Stromal cell of bone marrow (primary cell): ENCODE measurements at regions not wholly inside any gene's neighbourhood (a gene's known extent, or its start where the extent isn't known, plus 50 kb on each side); places are given as distances from the start of the nearest gene placed in this dataset.
A peak's percentile ranks its signal among the peaks of the same experiment; 100 is the strongest.
"Not testable (repeated sequence)": the region's sequence is repeated elsewhere in the genome, so short reads cannot be mapped to it uniquely, and the experiment has no call there.

Experiments used
- DNase-seq: peaks from one replicate; pipeline ENCODE4 v3.0.0-alpha.2; 2012; ENCODE audit warnings: low read depth

DNA sequence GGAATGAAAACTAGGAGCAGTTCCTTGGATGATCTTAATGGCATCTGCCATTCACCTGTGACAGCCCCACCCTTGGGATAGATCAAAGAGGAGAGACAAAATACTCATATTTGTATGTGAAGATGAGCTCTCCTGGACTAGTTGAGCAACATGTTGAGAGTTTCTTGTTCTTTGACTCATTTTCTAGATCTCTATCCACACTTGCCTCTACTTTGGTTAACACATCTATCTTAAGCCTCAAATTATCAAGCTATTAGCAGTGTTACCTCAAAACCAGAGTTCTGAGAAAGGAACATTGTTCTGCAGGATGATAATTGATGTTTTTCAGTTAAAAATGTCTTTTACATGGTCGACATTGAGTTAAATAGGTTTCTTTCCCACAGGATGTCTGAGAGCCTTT, 94.2 kb upstream of the TEX13D start:
- DNase-seq, result no peak

DNA sequence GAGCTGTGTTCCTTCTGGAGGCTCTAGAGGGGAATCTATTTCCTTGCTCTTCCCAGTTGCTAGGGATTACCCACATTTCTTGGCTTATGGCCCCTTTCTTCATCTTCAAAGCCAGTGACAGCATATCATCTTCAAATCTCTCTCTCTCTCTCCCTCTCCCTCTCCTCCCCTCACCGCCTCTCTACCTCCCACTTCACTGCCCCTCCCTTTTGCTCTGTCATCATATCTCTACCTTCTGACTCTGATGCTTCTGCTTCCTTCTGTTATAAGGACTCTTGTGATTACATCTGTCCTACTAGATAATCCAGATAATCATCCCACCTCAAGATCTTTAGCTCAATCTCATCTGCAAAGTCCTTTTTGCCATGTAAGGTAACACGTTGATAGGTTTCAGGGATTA, 93.1 kb upstream of the TEX13D start:
- no peak for DNase-seq

DNA sequence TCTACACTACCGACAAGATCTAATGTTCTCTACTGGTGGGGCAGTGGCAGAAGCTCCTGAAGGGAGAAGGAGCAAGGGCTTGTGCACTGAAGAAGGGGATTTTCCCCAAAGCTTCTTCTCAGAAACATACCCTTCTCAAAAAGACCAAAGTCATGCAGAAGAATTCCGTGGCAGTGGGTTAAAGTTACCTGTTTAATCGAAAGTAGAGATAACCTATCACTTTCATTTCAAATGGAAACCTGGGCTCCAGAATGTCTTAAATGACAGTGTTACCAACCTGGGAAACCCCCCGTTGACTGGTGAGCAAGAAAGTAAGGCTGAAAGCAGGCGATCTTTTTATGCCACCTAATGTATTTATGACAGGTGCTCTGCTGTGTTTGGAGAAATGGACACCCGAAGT, 92.5 kb upstream of the TEX13D start:
- DNase-seq, result no peak

DNA sequence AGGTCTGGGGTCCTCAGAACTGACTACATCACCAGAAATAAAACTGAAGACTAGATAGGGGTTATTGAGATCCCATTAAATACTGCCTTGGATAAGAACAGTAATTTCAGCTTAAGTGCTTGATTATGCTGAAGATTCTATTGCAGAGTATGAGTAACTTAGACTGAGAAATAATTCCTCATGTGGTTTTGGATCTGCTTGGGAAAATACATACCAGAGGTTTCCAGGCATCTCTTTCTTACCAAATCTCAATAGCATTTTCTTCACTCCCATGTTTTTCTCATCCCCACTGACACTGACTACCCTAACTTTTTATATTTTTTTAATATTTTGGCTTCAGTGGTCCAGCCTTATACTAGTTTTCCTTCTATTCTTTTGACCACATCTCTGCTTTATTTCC, 92.0 kb upstream of the TEX13D start:
- DNase-seq, result no peak

DNA sequence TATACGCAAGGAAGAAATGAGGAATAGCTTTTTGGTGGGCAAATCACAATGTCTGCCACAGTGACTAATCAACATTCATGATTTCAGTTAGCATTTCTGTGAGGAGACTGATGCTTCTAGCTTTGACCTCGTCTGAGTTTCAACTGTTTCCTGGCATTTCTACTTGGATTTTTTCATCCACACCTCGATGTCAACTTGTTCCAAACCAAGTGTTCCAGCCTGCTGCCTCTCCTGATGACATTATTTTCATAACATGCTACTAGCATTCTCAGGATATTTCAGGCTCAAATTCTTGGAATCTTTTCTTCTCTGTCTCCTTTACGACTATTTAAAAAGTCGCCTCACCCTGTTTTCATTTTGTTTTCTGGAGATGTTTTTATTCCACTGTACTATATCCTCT, 90.3 kb upstream of the TEX13D start:
- no peak for DNase-seq

DNA sequence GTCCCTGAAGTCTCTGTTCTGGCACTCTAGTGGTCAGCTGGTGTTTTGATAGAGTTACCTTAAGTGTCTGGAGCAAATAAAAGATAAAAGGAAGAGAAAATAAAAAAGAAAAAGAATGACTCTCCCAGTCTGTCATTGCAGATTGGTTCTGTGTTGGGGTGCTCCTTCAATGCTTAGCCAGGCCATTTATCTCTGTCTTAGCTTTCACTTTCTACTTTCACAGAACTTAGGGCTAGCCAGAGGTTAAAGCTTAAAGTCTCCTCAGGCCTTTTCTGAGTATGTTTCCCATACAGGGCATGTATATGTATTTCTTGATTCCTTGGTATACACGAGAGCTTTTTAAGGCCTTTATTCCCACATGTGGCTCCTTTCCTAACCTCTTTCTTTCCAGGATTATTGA, 83.1 kb upstream of the TEX13D start:
- no peak for DNase-seq

DNA sequence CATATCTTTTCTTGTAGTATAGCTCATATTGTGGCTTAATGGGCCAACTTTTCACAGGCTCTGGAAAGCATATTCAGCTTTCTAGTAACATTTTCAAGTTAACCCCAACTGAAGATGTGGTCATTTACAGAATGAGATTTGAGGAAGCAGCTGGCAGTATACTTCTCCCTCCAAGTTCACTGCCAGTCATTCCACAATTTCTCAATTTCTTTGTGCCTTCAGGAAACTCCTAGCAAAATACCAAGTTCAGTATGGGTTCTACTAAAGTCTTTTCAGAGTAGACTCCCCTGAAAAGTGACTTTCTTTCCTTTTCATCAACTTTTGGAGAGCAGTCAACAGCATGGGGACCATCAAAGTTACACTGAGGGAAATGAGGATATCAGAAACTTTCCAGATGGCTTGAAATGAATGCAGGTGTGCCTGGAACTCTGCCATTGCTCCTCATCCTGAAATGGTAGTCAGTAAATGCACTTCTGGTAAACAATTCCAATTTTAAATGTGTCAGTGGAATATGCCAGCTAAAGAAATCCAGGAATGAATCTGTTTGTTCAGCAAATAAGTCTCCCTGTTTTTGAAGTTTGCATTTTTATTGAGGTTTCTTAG, 81.5 kb upstream of the TEX13D start:
- DNase-seq, result no peak

DNA sequence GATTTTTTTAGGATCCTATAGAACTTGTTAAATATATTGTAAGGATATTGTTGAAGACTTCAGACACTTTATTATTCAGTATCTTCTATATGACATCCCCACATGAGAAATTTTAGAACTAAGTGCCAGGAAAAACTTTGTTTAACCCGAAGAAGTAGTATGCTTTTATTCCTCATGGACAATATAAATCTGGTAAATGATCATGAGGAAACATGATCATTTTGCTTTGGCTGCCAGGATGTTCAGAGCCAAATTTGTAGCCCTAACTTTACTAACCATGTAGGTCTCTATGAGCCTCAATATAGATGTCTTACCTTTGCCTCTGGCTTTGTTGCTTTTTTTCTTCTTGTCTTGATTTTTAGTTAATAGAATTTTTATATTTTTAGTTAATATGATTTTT, 77.8 kb upstream of the TEX13D start:
- no peak for DNase-seq

DNA sequence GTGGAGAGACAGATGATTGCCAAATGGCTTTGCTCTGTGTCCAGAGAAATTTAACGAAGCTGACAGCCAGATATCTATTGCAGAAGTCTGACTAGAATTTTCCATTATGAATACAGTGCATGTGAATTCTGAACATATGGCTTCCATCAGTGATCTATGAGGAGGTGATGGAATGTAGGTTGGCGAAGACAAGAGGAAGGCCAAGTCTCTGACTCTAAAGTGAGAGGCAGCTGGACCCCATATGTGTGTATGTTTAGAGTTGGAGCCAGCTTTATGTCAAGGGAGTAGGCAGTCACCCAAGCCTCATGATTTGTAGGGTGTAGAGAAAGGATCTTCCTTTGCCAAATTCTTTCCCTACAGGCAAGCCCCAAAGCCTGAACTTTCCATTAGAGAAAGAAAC, 76.2 kb upstream of the TEX13D start:
- DNase-seq, result no peak

DNA sequence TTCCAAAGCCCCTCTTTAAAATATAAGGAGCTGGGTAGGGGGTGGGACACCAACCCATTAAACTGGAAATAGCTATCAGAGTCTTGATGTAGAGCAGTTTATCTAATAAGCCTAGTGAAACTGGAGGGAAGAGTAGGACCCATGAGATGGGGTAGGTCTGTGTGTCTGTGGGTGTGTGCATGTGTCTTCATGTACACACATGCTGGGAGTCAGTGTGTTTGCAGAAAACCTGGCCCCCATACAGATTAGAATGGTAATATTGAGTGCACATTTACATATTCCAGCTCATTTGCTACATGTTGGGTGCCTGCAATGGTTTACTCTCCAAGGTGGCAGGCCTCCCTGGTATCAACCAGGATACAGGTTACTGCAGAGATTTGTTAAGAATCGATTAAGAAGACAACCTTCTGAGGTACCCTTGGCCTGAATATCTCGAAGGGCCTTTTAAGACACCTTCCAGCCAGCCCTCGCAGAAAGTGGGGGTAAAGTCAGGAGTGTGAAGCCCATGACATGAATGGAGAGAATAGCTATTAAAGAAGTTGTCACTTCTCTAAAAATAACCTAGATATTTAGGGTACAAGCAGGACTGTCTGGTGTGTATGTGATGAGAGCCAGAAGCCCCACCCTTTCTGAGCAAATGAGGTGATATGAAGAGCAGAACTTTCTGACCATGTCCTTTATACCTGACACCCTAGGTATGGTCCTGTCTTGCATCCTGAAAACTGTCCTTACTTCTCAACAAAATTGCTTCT, 75.7 kb upstream of the TEX13D start:
- DNase-seq, result no peak

DNA sequence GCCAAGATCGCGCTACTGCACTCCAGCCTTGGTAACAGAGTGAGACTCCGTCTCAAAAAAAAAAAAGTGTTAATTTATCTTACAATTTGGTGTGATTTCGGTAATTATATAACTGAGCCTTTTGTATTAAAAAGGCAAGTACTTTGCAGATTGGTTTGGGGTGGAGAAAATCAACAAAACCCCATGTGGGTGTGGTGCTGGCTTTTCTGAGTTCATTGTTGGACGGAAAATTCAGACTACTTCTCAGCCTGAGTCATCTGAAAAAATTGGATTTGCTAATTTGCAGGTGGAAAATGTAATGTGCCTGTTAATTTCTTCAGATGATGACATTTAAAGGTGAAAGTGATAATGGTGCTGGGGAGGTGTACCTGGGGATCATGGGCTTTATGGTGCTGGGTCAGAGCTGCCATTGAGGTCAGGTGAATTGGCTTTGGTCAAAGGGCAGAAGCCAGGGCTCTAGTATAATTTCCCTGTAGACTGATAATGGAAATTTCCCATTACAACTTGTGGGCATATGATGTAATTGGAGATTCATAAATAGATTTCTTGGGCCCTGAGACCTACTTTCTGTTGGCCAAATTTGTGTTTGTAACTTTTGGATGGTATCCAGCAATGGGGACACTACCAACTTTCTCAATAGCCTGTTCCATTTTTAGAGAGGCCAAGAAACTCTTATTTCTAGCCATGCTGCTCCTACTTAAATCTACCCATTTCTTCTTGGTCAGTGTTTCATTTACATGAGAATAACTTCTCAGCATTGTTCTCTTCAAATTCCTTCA, 74.3 kb upstream of the TEX13D start:
- DNase-seq, result no peak

DNA sequence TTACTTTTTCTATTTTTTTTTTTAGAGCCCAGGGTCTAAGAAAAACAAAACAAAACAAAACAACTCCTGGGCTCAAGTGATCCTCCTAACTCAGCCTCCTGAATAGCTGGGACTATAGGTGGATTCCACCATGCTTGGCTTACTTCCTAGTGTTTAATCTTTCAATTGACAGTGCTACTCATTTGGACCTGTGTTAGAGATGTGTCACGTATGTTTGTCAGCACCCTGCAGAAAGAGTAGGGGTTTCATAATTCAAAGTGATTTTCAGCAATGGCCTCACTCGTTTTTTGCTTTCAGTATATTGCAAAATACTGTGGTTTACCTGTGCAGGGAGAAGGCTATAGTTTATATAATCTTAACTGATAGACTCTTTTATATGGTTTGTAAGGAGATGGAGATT, 71.6 kb upstream of the TEX13D start:
- DNase-seq, result no peak

DNA sequence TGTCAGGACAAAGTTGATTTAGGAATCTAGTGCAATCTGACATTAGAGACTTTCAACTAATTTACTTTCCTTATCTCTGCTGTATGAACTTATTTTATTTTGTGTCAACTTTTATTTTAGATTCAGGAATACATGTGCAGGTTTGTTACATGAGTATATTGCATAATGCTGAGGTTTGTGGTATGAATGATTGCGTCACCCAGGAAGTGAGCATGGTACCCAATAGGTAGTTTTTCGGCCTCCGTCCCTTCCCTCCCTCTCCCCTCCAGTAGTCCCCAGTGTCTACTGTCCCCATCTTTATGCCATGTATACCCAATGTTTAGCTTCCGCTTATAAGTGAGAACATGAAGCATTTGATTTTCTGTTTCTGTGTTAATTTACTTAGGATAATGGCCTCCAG, 68.7 kb upstream of the TEX13D start:
- no peak for DNase-seq

DNA sequence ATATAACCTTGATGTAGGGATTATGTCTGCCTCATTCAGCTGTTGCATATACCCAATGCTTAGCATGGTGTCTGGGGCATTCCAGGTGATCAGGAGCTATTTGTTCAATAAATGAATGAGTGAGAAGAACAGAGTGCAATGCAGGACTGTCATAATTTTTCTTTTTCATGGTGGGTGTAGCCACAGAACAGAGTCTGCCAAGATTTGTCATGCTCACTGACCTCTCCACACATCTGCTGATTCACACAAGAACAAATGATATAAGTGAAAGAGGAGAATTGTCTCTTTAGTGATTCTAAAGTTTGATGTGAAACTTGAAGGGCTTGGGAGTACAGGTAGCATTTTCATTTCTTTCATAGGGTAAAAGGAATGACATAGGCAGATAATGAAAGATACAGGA, 64.4 kb upstream of the TEX13D start:
- DNase-seq, result no peak

DNA sequence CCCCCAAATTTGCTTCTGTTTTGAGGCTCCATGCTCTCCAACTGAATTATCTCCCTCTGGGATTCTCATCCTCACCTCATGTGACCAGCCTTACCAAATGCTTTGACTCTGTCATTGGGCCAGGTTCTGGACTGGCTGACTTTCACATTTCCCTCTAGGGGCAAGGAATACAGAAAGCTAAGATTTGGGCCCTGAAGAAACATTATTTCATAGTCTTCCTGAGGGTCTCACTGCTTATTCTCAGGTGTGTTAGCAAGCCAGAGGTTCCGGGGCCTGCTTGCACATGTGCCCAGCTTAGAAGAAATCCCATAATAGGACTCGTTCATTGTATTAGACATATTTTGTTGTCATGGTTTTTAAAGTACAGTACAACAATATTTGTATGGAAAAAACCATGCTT, 62.6 kb upstream of the TEX13D start:
- DNase-seq, result no peak

DNA sequence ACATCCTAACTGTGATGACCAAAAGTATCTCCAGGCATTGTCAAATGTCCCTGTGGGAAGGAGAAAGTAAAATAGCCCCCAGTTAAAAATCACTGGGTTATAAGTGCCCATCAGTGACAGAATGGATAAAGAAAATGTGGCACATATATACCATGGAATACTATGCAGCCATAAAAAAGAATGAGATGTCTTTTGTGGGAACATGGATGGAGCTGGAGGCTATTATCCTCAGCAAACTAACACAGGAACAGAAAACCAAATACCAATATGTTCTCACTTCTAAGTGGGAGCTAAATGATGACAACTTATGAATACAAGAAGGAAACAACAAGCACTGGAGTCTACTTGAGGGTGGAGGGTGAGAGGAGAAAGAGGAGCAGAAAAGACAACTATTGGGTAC, 60.9 kb upstream of the TEX13D start:
- DNase-seq, result not testable (repeated sequence)

DNA sequence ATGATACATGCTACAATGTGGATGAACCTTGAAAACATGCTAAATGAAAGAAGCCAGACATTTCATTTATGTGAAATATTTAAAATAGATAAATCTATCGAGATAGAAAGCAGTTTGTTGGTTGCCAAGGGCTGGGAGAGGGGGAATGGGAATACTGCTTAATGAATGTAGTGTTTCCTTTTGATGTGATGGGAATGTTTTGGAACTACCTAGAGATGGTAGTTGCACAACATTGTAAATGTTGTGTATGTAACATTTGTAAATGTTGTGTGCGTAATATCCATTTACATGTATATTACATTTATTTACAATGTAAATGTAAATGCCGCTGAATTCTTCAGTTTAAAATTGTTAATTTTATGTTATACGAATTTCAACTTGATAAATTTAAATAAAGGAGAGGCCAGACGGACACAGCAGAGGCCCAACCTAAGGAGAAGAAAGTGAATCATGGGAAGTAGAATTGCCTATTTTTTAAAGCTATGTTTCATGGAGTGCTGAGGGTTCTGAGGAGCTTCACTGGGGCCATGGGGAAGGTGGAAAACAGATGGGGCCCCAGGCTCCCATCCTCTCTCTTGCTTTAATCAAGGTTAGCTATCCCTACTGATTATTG, 60.0 kb upstream of the TEX13D start:
- DNase-seq, result no peak

DNA sequence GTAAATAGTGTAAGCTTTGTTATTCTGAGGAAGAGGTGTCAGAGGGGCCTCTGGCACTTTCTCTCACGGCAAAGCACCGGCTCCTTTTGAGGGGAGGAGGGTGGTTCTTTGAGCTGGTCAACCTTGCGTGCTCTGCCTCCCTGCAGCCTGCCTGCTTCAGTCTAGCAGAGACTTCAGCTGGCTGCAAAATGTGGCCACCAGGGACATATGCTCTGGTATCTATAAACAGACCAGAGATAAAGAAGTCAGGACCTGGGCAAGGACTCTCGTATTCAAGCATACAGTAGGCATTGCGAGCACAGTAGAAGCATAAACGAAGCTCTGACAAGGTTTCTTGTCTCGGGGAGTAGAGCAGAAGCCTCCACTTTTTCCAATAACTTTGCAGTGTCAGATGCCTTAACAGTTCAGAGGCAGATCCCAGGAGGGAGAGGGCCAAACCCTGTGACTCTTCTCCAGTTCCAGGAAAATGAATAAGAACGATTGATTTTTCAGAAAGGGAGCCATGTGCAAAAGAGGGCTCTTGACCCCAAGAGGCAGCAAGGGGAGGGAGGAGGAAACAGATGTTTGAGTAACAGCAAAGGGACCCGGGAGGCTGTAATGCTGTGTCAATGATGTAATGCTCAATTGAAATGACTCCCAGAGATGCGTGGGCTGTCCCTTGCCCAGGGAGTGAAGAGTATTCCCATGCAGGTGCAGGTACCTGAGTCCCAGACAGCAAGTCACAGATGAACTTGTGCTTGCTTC, 57.9 kb upstream of the TEX13D start:
- no peak for DNase-seq

DNA sequence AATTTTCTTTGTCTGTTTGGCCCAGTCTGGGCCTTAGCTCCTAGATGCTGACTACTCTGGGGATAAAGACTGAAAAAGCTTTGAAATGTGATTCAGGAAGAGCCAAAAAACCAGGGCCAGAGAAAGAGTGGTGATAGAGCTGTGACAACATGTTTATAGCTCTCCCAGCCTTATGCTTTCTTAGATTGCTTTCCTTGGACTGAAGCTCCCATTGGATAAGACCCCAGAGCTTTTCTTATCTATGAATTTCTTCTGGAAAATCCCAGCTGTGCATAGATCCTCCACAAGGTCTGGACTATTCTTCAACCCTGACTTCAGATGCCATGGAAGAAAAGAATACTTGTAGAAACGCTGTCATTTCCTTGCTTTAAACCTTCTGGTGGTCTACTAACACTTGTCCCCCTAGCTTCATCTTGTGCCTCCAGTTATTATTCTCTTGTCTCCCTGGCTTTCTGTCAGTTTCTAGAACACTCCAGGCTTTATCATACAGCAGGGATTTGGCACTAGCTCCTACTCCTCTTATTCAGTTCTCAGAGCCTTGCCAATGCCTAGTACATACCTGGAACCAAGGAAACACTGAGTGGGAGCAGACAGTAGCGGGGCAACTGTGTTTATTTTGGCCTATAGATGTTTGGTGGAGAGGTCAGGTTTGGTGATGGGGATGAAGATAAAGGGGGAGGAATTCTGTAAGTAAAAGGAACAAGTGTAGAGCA, 57.1 kb upstream of the TEX13D start:
- no peak for DNase-seq

DNA sequence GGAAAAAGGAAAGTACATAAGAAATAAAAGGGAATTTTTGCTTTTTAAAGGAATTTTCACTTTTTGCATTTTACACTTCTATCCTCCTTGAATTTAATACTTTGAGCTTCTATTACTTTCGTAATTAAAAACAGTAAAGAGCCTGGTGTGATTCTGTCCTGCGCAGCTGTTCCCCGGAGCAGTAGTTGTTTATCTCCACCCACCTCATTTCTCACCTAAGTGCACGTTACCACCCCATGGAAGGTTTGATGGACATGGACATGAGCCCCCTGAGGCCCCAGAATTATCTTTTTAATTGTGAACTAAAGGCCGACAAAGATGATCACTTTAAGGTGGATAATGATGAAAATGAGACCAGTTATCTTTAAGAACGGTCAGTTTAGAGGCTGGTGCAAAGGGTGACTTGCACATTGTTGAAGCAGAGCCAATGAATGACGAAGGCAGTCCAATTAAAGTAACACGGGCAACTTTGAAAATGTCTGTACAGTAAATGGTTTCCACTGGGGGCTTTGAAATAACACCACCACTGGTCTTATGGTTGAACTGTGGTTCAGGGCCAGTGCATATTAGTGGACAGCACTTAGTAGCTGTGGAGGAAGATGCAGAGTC, 52.1 kb upstream of the TEX13D start:
- peak; percentile 10 for DNase-seq

DNA sequence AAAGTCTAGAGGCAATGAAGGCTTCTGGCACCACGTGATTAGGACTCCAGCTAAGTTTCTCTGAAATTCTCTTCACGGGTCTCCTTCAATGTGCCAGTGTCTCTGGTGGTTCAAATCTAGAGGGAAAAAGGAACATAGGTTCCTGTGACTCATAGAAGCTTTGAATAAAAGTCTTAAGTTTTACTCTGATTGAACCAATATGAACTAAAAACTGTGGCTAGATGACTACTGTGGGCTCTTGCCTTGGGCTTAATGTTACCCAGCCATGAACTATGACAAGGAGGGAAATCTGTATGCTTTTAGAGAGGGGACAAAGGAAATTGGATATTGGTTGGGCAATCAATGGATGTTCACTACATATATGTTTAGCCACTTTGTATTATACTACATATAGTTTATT, 49.9 kb upstream of the TEX13D start:
- DNase-seq, result no peak
